A549 (cell line): ENCODE measurements at regions not wholly inside any gene's neighbourhood (a gene's known extent, or its start where the extent isn't known, plus 50 kb on each side); places are given as distances from the start of the nearest gene placed in this dataset.

Experiments
- ATAC-seq, 2 experiments: fragments of 200-7000 bp in 1 of 2; fragments of >200 bp in 1 of 2; cut with Nextera tagmentation in 1 of 2; cut with Tn5 transposase in 1 of 2; 3 replicates each; pipeline versions ENCODE4 v1.8.0 to v1.9.1; 2018 to 2020; ENCODE audit warnings: mild to moderate bottlenecking in 1 of 2, moderate library complexity in 1 of 2
- CTCF ChIA-PET: fragments of 300-600 bp; sonication (Branson Sonifier 250); formaldehyde crosslinking; extraction: SDS; loops from one replicate; lab custom pipeline; 2021; ENCODE audit warnings: antibody characterized with exemption, inconsistent platforms; lab: Yijun Ruan, JAX
- POLR2A ChIA-PET: fragments of 350-600 bp; formaldehyde crosslinking; extraction: SDS; loops from one replicate; lab custom pipeline; 2021; ENCODE audit warnings: antibody characterized with exemption, inconsistent platforms; lab: Yijun Ruan, JAX
- DNase-seq, 2 experiments: peaks; one replicate each; pipeline versions ENCODE4 v3.0.0 to v3.0.0-alpha.2; 2011 to 2016; ENCODE audit warnings: low read depth in 1 of 2, low spot score in 1 of 2
- FAIRE-seq: peaks from 2 replicates; lab custom pipeline; 2011; peaks lifted over from hg19 to GRCh38; lab: Jason Lieb, UNC
- H3K27ac ChIP-seq, 2 experiments: fragments of >200 bp; sonication (Bioruptor Twin); formaldehyde crosslinking; 3 replicates each; pipeline ENCODE4 v1.5.1; 2016 to 2017
- H3K4me1 ChIP-seq: fragments of >200 bp; sonication (Bioruptor Twin); formaldehyde crosslinking; 3 replicates; pipeline ENCODE4 v1.6.1; 2016
- H3K4me2 ChIP-seq: fragments of >200 bp; sonication (Bioruptor Twin); formaldehyde crosslinking; 3 replicates; pipeline ENCODE4 v1.6.1; 2016
- H3K4me3 ChIP-seq: fragments of >200 bp; sonication (Bioruptor Twin); formaldehyde crosslinking; 3 replicates; pipeline ENCODE4 v1.5.1; 2016
- H3K9me3 ChIP-seq: fragments of >200 bp; sonication (Bioruptor Twin); formaldehyde crosslinking; 3 replicates; pipeline ENCODE4 v1.6.1; 2016
- CBX2 ChIP-seq: fragments of 200-600 bp; sonication (generic); IDR thresholded peaks from 2 replicates; pipeline ENCODE4 v1.6.1; 2016; ENCODE audit warnings: low read depth, mild to moderate bottlenecking, borderline replicate concordance
- CEBPB ChIP-seq, 2 experiments: fragments of >200 bp in 1 of 2; sonication (Bioruptor Twin) in 1 of 2; formaldehyde crosslinking in 1 of 2; IDR thresholded peaks; 2 replicates each; pipeline ENCODE4 v1.6.1; 2012 to 2016
- CHD2 ChIP-seq: fragments of 150-350 bp; IDR thresholded peaks from 2 replicates; pipeline ENCODE4 v1.6.1; 2014; ENCODE audit warnings: low read length; ENCODE audit not compliant: partially characterized antibody
- EP300 ChIP-seq, 2 experiments: fragments of >200 bp; sonication (Bioruptor Twin); formaldehyde crosslinking; IDR thresholded peaks; 2 replicates in 1 of 2; 3 replicates in 1 of 2; pipeline ENCODE4 v1.6.1; 2016 to 2017
- ESRRA ChIP-seq: fragments of 150-350 bp; IDR thresholded peaks from 2 replicates; pipeline ENCODE4 v1.6.1; 2014; ENCODE audit warnings: mild to moderate bottlenecking, low read length, borderline replicate concordance
- FOSL2 ChIP-seq, 2 experiments: fragments of 450-650 bp in 1 of 2; fragments of >200 bp in 1 of 2; sonication (Bioruptor Twin) in 1 of 2; formaldehyde crosslinking; IDR thresholded peaks; 2 replicates each; pipeline versions ENCODE4 v1.5.0 to v1.6.1; 2016 to 2020; ENCODE audit warnings: mild to moderate bottlenecking in 1 of 2, moderate library complexity in 1 of 2
- FOXS1 ChIP-seq: fragments of 250-450 bp; sonication (Bioruptor Pico); IDR thresholded peaks from 2 replicates; pipeline ENCODE4 v1.5.0; 2020; ENCODE audit warnings: mild to moderate bottlenecking, moderate library complexity
- GATA3 ChIP-seq: IDR thresholded peaks from 2 replicates; pipeline ENCODE4 v1.6.1; 2012; ENCODE audit warnings: borderline replicate concordance
- HDAC2 ChIP-seq: fragments of 200-600 bp; sonication (generic); IDR thresholded peaks from 2 replicates; pipeline ENCODE4 v1.6.1; 2016
- HES2 ChIP-seq: fragments of >200 bp; sonication (Bioruptor Twin); formaldehyde crosslinking; IDR thresholded peaks from 2 replicates; pipeline ENCODE4 v1.6.1; 2016
- HOXA7 ChIP-seq: fragments of 250-450 bp; sonication (Bioruptor Pico); IDR thresholded peaks from 2 replicates; pipeline ENCODE4 v1.5.0; 2020; ENCODE audit warnings: mild to moderate bottlenecking, moderate library complexity
- JUNB ChIP-seq: fragments of >200 bp; sonication (Bioruptor Twin); formaldehyde crosslinking; IDR thresholded peaks from 2 replicates; pipeline ENCODE4 v1.6.1; 2016
- KDM1A ChIP-seq: fragments of 200-600 bp; sonication (generic); IDR thresholded peaks from 2 replicates; pipeline ENCODE4 v1.6.1; 2016; ENCODE audit warnings: low read depth, mild to moderate bottlenecking
- MAFK ChIP-seq: fragments of 450-650 bp; IDR thresholded peaks from 2 replicates; pipeline ENCODE4 v1.6.1; 2014; ENCODE audit not compliant: partially characterized antibody
- MAZ ChIP-seq: fragments of 150-350 bp; IDR thresholded peaks from 2 replicates; pipeline ENCODE4 v1.6.1; 2014; ENCODE audit warnings: antibody characterized with exemption, low read depth, low read length, borderline replicate concordance
- NPAS2 ChIP-seq: fragments of 250-450 bp; sonication (Bioruptor Pico); IDR thresholded peaks from 2 replicates; pipeline ENCODE4 v1.8.0; 2022; ENCODE audit warnings: mild to moderate bottlenecking, moderate library complexity, borderline replicate concordance
- POLR2A ChIP-seq: IDR thresholded peaks from 2 replicates; pipeline ENCODE4 v1.6.1; 2012; ENCODE audit warnings: mild to moderate bottlenecking, low read length
- RAD21 ChIP-seq, 2 experiments: fragments of >200 bp in 1 of 2; sonication (Bioruptor Twin) in 1 of 2; formaldehyde crosslinking in 1 of 2; IDR thresholded peaks in 1 of 2; conservative IDR thresholded peaks in 1 of 2; 2 replicates in 1 of 2; 3 replicates in 1 of 2; pipeline ENCODE4 v1.6.1; 2012 to 2018; ENCODE audit warnings: inconsistent platforms in 1 of 2
- RARB ChIP-seq: fragments of 250-450 bp; sonication (Bioruptor Pico); IDR thresholded peaks from 2 replicates; pipeline ENCODE4 v1.8.0; 2021; ENCODE audit warnings: mild to moderate bottlenecking, moderate library complexity
- RFX5 ChIP-seq: fragments of 450-650 bp; IDR thresholded peaks from 2 replicates; pipeline ENCODE4 v1.7.1; 2014; ENCODE audit warnings: antibody characterized with exemption, mild to moderate bottlenecking, moderate library complexity
- RNF2 ChIP-seq: fragments of 200-600 bp; sonication (generic); IDR thresholded peaks from 2 replicates; pipeline ENCODE4 v1.6.1; 2016; ENCODE audit warnings: low read depth, mild to moderate bottlenecking, antibody characterized with exemption, moderate library complexity, borderline replicate concordance
- SREBF2 ChIP-seq: fragments of 450-650 bp; IDR thresholded peaks from 2 replicates; pipeline ENCODE4 v1.6.1; 2014; ENCODE audit warnings: mild to moderate bottlenecking, moderate library complexity
- TFCP2L1 ChIP-seq: fragments of 250-450 bp; sonication (Bioruptor Pico); IDR thresholded peaks from 2 replicates; pipeline ENCODE4 v1.5.0; 2021; ENCODE audit warnings: mild to moderate bottlenecking
- ZC3H11A ChIP-seq: fragments of 450-650 bp; IDR thresholded peaks from 2 replicates; pipeline ENCODE4 v1.6.1; 2014; ENCODE audit warnings: antibody characterized with exemption, mild to moderate bottlenecking
- ZFP36 ChIP-seq: fragments of 450-650 bp; IDR thresholded peaks from 2 replicates; pipeline ENCODE4 v1.6.1; 2014; ENCODE audit warnings: borderline replicate concordance; ENCODE audit not compliant: partially characterized antibody
- ZNF302 ChIP-seq: fragments of 250-450 bp; sonication (Bioruptor Pico); IDR thresholded peaks from 2 replicates; pipeline ENCODE4 v1.9.0; 2021; ENCODE audit warnings: inconsistent platforms, mild to moderate bottlenecking, moderate library complexity
- ZSCAN20 ChIP-seq: fragments of 250-450 bp; sonication (Bioruptor Pico); IDR thresholded peaks from 2 replicates; pipeline ENCODE4 v1.8.0; 2022; ENCODE audit warnings: mild to moderate bottlenecking, moderate library complexity
- WGBS: methylation state at CpG from one replicate; pipeline ENCODE4 v1.1.6; 2017; ENCODE audit errors: missing lambda C conversion rate; 5-methylcytosine and 5-hydroxymethylcytosine counted together
- TF ChIP-seq, protein P1 (sequence below): fragments of >200 bp; sonication (Bioruptor Twin); formaldehyde crosslinking; IDR thresholded peaks from 3 replicates; pipeline ENCODE4 v1.5.1; 2016
- TF ChIP-seq, protein P2 (sequence below): IDR thresholded peaks from 2 replicates; pipeline ENCODE4 v1.6.1; 2012; ENCODE audit warnings: low read depth, borderline replicate concordance
- TF ChIP-seq, protein P3 (sequence below): fragments of 450-650 bp; IDR thresholded peaks from 2 replicates; pipeline ENCODE4 v1.6.1; 2014; ENCODE audit warnings: antibody characterized with exemption

DNA sequence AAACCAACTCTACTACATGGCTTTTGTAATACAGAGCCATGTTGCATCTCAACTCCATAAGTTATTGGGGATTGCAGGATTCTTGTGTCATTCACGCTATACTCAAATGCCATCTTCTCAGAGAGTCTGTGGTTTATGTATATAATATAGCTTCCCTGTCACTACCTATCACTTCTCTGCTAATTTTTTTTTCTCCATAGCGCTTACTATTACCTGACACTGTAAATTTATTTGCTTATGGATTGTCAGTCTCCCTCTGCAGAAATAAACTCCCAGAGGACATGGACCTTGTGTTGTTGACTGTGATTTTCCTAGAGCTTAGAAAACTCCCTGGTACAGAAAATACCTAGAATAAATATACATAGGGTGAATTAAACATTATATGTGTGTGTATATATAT, 990.5 kb downstream of the TBL1XR1 start:
- POLR2A ChIA-PET = no interaction called here
- FAIRE-seq (no peak), DNase-seq (no peak)
- Histone ChIP-seq H3K27ac (no peak overlapping the region), H3K4me3 (no peak overlapping the region), H3K9me3 (no peaks in the 10 kb centered on the region), H3K4me2 (no peak overlapping the region)
- CTCF ChIA-PET = no interaction called here
- no peak for TF ChIP-seq GATA3
- TF ChIP-seq SREBF2 = no peak
- no peak for TF ChIP-seq ZFP36
- no peak for TF ChIP-seq EP300 (IDR thresholded peaks at IDR 0.05)
- no peak for TF ChIP-seq CBX2
- no peak for TF ChIP-seq FOSL2 (IDR thresholded peaks at IDR 0.05)
- TF ChIP-seq FOSL2 (CRISPR knock-in tag; IDR thresholded peaks at IDR 0.05) = no peak
- TF ChIP-seq CEBPB (IDR thresholded peaks at IDR 0.05) = no peak
- no peak for TF ChIP-seq RNF2
- TF ChIP-seq KDM1A = no peak
- TF ChIP-seq TFCP2L1 (CRISPR knock-in tag) = no peak
- TF ChIP-seq, protein P1, sequence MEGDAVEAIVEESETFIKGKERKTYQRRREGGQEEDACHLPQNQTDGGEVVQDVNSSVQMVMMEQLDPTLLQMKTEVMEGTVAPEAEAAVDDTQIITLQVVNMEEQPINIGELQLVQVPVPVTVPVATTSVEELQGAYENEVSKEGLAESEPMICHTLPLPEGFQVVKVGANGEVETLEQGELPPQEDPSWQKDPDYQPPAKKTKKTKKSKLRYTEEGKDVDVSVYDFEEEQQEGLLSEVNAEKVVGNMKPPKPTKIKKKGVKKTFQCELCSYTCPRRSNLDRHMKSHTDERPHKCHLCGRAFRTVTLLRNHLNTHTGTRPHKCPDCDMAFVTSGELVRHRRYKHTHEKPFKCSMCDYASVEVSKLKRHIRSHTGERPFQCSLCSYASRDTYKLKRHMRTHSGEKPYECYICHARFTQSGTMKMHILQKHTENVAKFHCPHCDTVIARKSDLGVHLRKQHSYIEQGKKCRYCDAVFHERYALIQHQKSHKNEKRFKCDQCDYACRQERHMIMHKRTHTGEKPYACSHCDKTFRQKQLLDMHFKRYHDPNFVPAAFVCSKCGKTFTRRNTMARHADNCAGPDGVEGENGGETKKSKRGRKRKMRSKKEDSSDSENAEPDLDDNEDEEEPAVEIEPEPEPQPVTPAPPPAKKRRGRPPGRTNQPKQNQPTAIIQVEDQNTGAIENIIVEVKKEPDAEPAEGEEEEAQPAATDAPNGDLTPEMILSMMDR = no peak
- no peak for TF ChIP-seq RFX5
- TF ChIP-seq HES2 = no peak
- no peak for TF ChIP-seq JUNB
- TF ChIP-seq MAZ = no peak
- TF ChIP-seq ZSCAN20 (CRISPR knock-in tag) = no peak
- no peak for TF ChIP-seq ESRRA
- no peak for TF ChIP-seq RARB (CRISPR knock-in tag)
- no peak for TF ChIP-seq NPAS2
- no peak for TF ChIP-seq RAD21 (conservative IDR thresholded peaks at IDR 0.05 in 1 of 2, IDR thresholded peaks at IDR 0.05 in 1 of 2)
- TF ChIP-seq, all 56 proteins: peak for 0
- no peaks in the 10 kb centered on the region for H3K4me1 ChIP-seq
- WGBS = 44% methylated on average over 2 of the region's 2 CpGs
- no peak for ATAC-seq

DNA sequence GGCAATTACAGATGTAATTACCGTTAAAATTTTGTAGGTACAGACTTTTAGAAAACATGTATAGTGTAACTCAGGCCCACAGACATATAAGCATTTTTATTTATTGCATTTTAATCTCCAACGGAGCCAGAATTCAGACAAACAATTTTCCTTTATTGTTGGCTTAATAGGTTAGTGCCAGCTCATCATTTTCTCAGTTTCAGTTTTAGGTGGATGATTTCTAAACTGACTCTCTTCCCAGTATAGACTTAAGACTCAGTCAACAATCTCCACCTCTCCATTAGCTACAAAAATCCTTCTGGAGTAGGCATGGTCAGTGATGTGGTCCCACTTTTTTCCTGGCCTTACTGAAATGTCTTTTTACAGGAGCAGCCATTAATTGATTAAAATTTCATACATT, 994.6 kb downstream of the TBL1XR1 start:
- no peaks in the 10 kb centered on the region for H3K9me3 ChIP-seq
- FAIRE-seq = no peak
- no peaks in the 10 kb centered on the region for H3K4me1 ChIP-seq
- H3K4me3 ChIP-seq = no peak overlapping the region
- CTCF ChIA-PET = no interaction called here
- no peak for TF ChIP-seq HDAC2
- TF ChIP-seq MAFK = peak; percentile 32
- H3K4me2 ChIP-seq = no peak overlapping the region
- DNase-seq = no peak
- WGBS = 24% methylated on average over 2 of the region's 2 CpGs
- no peak for ATAC-seq
- POLR2A ChIA-PET = no interaction called here
- H3K27ac ChIP-seq = no peak overlapping the region

DNA sequence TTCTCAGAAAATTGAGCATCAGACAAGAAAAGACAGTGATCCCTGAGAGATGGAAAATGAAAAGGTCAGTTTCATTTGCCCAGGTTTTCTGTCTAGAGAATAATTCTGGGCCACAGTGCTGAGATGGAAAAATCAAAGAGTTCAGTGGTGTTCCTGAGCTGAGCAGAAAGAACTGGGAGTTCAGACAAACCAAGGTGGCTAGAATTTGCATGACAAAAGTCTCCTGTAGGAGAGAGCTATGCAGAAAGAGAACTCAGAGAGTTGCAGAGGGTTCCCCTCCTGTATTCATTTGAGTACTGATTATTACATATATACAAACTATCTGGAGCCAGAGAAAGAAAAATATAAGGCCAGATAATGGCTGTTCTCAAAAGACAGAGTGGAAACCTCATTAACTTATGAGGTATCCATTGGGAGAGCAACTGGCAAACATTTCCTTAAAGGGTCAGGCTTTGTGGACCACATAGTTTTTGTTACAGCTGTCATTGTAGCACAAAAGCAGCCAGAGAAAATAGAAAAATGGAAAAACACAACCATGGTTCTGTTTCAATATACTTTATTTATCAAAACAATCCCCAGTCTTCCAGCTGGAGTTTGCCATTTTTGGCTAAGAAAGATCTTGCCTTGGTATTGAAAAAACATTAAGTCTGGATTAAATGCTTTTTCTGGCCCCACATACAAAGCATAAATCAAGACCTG, 1004.1 kb downstream of the TBL1XR1 start:
- Histone ChIP-seq H3K27ac (no peak overlapping the region), H3K9me3 (no peaks in the 10 kb centered on the region), H3K4me3 (no peak overlapping the region), H3K4me2 (no peak overlapping the region), H3K4me1 (no peaks in the 10 kb centered on the region)
- ATAC-seq = no peak
- ChIA-PET CTCF (no interaction called here), POLR2A (no interaction called here)
- no peak for DNase-seq
- no peak for TF ChIP-seq RFX5
- TF ChIP-seq HES2 = no peak
- TF ChIP-seq FOXS1 (CRISPR knock-in tag) = no peak
- TF ChIP-seq, protein P2, sequence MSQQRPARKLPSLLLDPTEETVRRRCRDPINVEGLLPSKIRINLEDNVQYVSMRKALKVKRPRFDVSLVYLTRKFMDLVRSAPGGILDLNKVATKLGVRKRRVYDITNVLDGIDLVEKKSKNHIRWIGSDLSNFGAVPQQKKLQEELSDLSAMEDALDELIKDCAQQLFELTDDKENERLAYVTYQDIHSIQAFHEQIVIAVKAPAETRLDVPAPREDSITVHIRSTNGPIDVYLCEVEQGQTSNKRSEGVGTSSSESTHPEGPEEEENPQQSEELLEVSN = no peak
- TF ChIP-seq ZNF302 (CRISPR knock-in tag) = no peak
- TF ChIP-seq CHD2 = no peak
- no peak for TF ChIP-seq ZC3H11A
- TF ChIP-seq HDAC2 = no peak
- TF ChIP-seq HOXA7 (CRISPR knock-in tag) = no peak
- no peak for TF ChIP-seq POLR2A
- no peak for TF ChIP-seq RARB (CRISPR knock-in tag)
- TF ChIP-seq, protein P3, sequence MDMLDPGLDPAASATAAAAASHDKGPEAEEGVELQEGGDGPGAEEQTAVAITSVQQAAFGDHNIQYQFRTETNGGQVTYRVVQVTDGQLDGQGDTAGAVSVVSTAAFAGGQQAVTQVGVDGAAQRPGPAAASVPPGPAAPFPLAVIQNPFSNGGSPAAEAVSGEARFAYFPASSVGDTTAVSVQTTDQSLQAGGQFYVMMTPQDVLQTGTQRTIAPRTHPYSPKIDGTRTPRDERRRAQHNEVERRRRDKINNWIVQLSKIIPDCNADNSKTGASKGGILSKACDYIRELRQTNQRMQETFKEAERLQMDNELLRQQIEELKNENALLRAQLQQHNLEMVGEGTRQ = no peak
- no peak for FAIRE-seq
